K562 (cell line): ENCODE measurements at regions not wholly inside any gene's neighbourhood (a gene's known extent, or its start where the extent isn't known, plus 50 kb on each side); places are given as distances from the start of the nearest gene placed in this dataset.

Experiments used
- ATAC-seq: fragments of 200-7000 bp; cut with Tn5 transposase; 3 replicates; pipeline ENCODE4 v1.9.1; 2020; ENCODE audit warnings: moderate library complexity
- BruUV-seq: library from RNA; stranded (reverse); fragments of 400-500 nt; replicated peaks from 2 replicates; lab custom pipeline; 2021; lab: Mats Ljungman, UMichigan
- CTCF ChIA-PET: fragments of 300-600 bp; formaldehyde crosslinking; extraction: SDS; loops from one replicate; lab custom pipeline; 2021; ENCODE audit warnings: low intra/inter-chr PET ratio; lab: Yijun Ruan, JAX
- POLR2A ChIA-PET: fragments of 300-600, 350-650 bp; sonication (Branson Sonifier 250); formaldehyde crosslinking; extraction: SDS; loops from one replicate; lab custom pipeline; 2021; ENCODE audit warnings: antibody characterized with exemption, inconsistent platforms; lab: Yijun Ruan, JAX
- DNase-seq, 4 experiments: peaks; one replicate each; pipeline versions ENCODE4 v3.0.0 to v3.0.0-alpha.2; 2011 to 2018; ENCODE audit warnings: low spot score in 3 of 4, mixed read lengths in 3 of 4; ENCODE audit errors: extremely low read depth in 1 of 4
- FAIRE-seq: peaks from 2 replicates; lab custom pipeline; 2011; peaks lifted over from hg19 to GRCh38; lab: Jason Lieb, UNC
- H2AFZ ChIP-seq: 2 replicates; pipeline ENCODE4 v1.6.0; 2011; ENCODE audit warnings: low read depth, low read length, control low read depth, inconsistent platforms
- H3K27ac ChIP-seq: fragments of 200-600 bp; 3 replicates; pipeline ENCODE4 v1.8.0; 2011; ENCODE audit warnings: low read depth, mild to moderate bottlenecking, control low read depth, inconsistent platforms, low read length, moderate library complexity, mixed read lengths; ENCODE audit errors: extremely low read depth
- H3K27me3 ChIP-seq, 2 experiments: fragments of 300-600 bp in 1 of 2; 2 replicates in 1 of 2; 3 replicates in 1 of 2; pipeline versions ENCODE4 v1.6.0 to v1.8.0; 2011; ENCODE audit warnings: inconsistent platforms in 2 of 2, low read length in 2 of 2, mild to moderate bottlenecking in 1 of 2, mixed read lengths in 1 of 2, moderate library complexity in 1 of 2; ENCODE audit not compliant: control insufficient read depth in 2 of 2, insufficient read depth in 2 of 2
- H3K36me3 ChIP-seq: fragments of 300-600 bp; 3 replicates; pipeline ENCODE4 v1.8.0; 2011; ENCODE audit warnings: mild to moderate bottlenecking, low read length, inconsistent platforms; ENCODE audit not compliant: control insufficient read depth, insufficient read depth
- H3K4me1 ChIP-seq, 2 experiments: fragments of 200-600 bp in 1 of 2; replicated peaks in 1 of 2; 2 replicates in 1 of 2; 3 replicates in 1 of 2; pipeline versions ENCODE4 v1.5.1 to v1.8.0; 2011; ENCODE audit warnings: inconsistent platforms in 2 of 2, low read length in 2 of 2, mild to moderate bottlenecking in 1 of 2, mixed read lengths in 1 of 2, moderate library complexity in 1 of 2; ENCODE audit not compliant: control insufficient read depth in 2 of 2, insufficient read depth in 2 of 2
- H3K4me2 ChIP-seq: 2 replicates; pipeline ENCODE4 v1.6.1; 2011; ENCODE audit warnings: low read length, control low read depth, inconsistent platforms, mixed read lengths; ENCODE audit not compliant: insufficient read depth
- H3K4me3 ChIP-seq: fragments of 200-600 bp; sonication (generic), shearing (Covaris generic); 2 replicates; pipeline ENCODE4 v1.5.1; 2016; ENCODE audit warnings: control low read depth, inconsistent platforms
- H3K79me2 ChIP-seq: fragments of 200-600 bp; 3 replicates; pipeline ENCODE4 v1.8.0; 2011; ENCODE audit warnings: low read length, inconsistent platforms; ENCODE audit not compliant: control insufficient read depth, insufficient read depth
- H3K9ac ChIP-seq, 2 experiments: 2 replicates each; pipeline versions ENCODE4 v1.6.0 to v1.6.1; 2011; ENCODE audit warnings: low read depth in 2 of 2, low read length in 2 of 2, control low read depth in 1 of 2, inconsistent platforms in 1 of 2, mild to moderate bottlenecking in 1 of 2, mixed read lengths in 1 of 2; ENCODE audit not compliant: insufficient read depth in 1 of 2
- H3K9me1 ChIP-seq: one replicate; pipeline ENCODE4 v1.6.0; 2011; ENCODE audit warnings: inconsistent platforms, mild to moderate bottlenecking, low read length, moderate library complexity; ENCODE audit not compliant: control insufficient read depth, insufficient read depth
- H3K9me3 ChIP-seq: replicated peaks from 2 replicates; pipeline ENCODE4 v1.5.1; 2011; ENCODE audit warnings: low read depth, low read length, inconsistent platforms; ENCODE audit not compliant: control insufficient read depth, insufficient read depth
- H4K20me1 ChIP-seq: replicated peaks from 2 replicates; pipeline ENCODE4 v1.6.1; 2011; ENCODE audit warnings: low read length, inconsistent platforms, mixed read lengths; ENCODE audit not compliant: control insufficient read depth, insufficient read depth
- PRPF4 ChIP-seq: fragments of 200-400 bp; formaldehyde crosslinking; IDR thresholded peaks from one replicate; pipeline ENCODE4 v1.6.1; 2017; ENCODE audit warnings: low read length, low read depth, mild to moderate bottlenecking; ENCODE audit not compliant: insufficient read depth, poor library complexity, severe bottlenecking
- WGBS: fragments of 100-300 bp; shearing (Covaris generic); methylation state at CpG from one replicate; pipeline ENCODE4 v1.1.6; 2016; ENCODE audit warnings: low coverage, mixed read lengths; ENCODE audit not compliant: insufficient coverage; ENCODE audit errors: missing lambda C conversion rate; 5-methylcytosine and 5-hydroxymethylcytosine counted together
- in situ Hi-C: fragments of 300-500 bp; cut with MboI; formaldehyde crosslinking; loops from 4 replicates; pipeline ENCODE4 v1.15.0; 2018; ENCODE audit warnings: inconsistent platforms, mixed read lengths
- intact Hi-C: fragments of 100-400 bp; cut with micrococcal nuclease; formaldehyde crosslinking; loops from 2 replicates; pipeline ENCODE4 v1.14.2; 2022
- TF ChIP-seq, protein P1 (sequence below): fragments of 250-450 bp; sonication (Bioruptor Pico); IDR thresholded peaks from 2 replicates; pipeline ENCODE4 v1.4.0; 2020; ENCODE audit warnings: mild to moderate bottlenecking, moderate library complexity

DNA sequence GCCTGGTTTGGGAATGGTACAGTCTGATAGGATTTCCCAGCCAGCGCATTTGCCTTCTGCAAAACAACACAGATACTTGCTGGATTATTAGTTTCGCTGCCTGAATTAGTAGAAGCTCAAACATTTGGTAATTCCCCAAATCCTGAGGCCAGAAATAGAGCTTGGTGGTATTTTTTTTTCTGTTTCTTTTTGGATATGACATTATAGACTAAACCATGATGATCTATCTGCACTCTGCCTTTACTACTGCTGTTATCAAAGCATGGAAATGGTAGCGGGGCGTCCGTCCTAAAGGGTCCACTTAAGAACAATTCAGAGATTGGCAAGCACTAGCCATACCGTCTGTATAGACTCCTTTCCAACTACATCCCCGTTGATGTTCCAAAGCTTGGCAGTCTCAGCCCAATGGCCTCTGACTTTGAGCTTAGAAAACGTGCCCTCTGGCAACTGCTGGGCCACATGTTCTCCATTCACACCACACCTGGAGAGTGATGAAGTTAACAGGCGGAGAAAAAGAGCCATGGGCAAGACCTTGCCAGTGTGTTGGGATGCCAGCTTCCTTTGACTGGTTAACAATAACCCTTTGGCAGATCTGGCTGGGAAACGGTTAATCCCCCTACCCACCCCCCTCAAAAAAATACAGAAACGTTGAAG, 241.0 kb upstream of the NR2F2 start:
- no peak for ATAC-seq
- Histone ChIP-seq H3K27ac (no peak overlapping the region), H3K9me1 (no peaks in the 10 kb centered on the region), H3K79me2 (no peaks in the 10 kb centered on the region), H3K4me2 (no peak overlapping the region), H3K4me3 (no peak overlapping the region), H3K9ac (no peak overlapping the region), H2AFZ (no peak overlapping the region), H3K27me3 (no peaks in the 10 kb centered on the region), H4K20me1 (no peaks in the 10 kb centered on the region), H3K4me1 (no peaks in the 10 kb centered on the region), H3K9me3 (no peaks in the 10 kb centered on the region), H3K36me3 (no peaks in the 10 kb centered on the region)
- no TSS peak for BruUV-seq
- TF ChIP-seq, protein P1, sequence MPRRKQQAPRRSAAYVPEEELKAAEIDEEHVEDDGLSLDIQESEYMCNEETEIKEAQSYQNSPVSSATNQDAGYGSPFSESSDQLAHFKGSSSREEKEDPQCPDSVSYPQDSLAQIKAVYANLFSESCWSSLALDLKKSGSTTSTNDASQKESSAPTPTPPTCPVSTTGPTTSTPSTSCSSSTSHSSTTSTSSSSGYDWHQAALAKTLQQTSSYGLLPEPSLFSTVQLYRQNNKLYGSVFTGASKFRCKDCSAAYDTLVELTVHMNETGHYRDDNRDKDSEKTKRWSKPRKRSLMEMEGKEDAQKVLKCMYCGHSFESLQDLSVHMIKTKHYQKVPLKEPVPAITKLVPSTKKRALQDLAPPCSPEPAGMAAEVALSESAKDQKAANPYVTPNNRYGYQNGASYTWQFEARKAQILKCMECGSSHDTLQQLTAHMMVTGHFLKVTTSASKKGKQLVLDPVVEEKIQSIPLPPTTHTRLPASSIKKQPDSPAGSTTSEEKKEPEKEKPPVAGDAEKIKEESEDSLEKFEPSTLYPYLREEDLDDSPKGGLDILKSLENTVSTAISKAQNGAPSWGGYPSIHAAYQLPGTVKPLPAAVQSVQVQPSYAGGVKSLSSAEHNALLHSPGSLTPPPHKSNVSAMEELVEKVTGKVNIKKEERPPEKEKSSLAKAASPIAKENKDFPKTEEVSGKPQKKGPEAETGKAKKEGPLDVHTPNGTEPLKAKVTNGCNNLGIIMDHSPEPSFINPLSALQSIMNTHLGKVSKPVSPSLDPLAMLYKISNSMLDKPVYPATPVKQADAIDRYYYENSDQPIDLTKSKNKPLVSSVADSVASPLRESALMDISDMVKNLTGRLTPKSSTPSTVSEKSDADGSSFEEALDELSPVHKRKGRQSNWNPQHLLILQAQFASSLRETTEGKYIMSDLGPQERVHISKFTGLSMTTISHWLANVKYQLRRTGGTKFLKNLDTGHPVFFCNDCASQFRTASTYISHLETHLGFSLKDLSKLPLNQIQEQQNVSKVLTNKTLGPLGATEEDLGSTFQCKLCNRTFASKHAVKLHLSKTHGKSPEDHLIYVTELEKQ: no peak
- no peak for TF ChIP-seq PRPF4
- CTCF ChIA-PET: no interaction called here
- WGBS: 73% methylated on average over 10 of the region's 11 CpGs
- POLR2A ChIA-PET: no interaction called here
- intact Hi-C loops: no loop called here
- FAIRE-seq: no peak
- in situ Hi-C loops: no loop called here
- no peak for DNase-seq
